HEK293 (cell line): ENCODE measurements at regions not wholly inside any gene's neighbourhood (a gene's known extent, or its start where the extent isn't known, plus 50 kb on each side); places are given as distances from the start of the nearest gene placed in this dataset.
A peak's percentile ranks its signal among the peaks of the same experiment; 100 is the strongest.

Experiments
- CTCF ChIA-PET: fragments of 350-600 bp; formaldehyde crosslinking; extraction: SDS; loops from one replicate; lab custom pipeline; 2021; ENCODE audit warnings: antibody characterized with exemption; lab: Yijun Ruan, JAX
- POLR2A ChIA-PET: fragments of 300-600 bp; formaldehyde crosslinking; extraction: SDS; loops from one replicate; lab custom pipeline; 2020; ENCODE audit warnings: antibody characterized with exemption, inconsistent platforms; lab: Yijun Ruan, JAX
- H3K27ac ChIP-seq: fragments of 200-500 bp; sonication (Bioruptor generic); 2 replicates; pipeline ENCODE4 v1.5.1; 2014; ENCODE audit warnings: low read depth, low read length, control low read depth, inconsistent platforms; ENCODE audit errors: extremely low read depth
- H3K36me3 ChIP-seq, 2 experiments: fragments of 200-500 bp in 1 of 2; sonication (Bioruptor generic) in 1 of 2; 1 replicate in 1 of 2; 2 replicates in 1 of 2; pipeline ENCODE4 v1.5.1; 2014 to 2017; ENCODE audit warnings: inconsistent platforms in 2 of 2, low read length in 2 of 2; ENCODE audit not compliant: control insufficient read depth in 2 of 2, insufficient read depth in 1 of 2
- H3K4me1 ChIP-seq: fragments of 200-500 bp; sonication (Bioruptor generic); 2 replicates; pipeline ENCODE4 v1.5.1; 2014; ENCODE audit warnings: mild to moderate bottlenecking, low read length, inconsistent platforms; ENCODE audit not compliant: control insufficient read depth, insufficient read depth
- H3K4me3 ChIP-seq: 2 replicates; pipeline ENCODE4 v1.5.1; 2011; ENCODE audit warnings: low read depth, mild to moderate bottlenecking, control low read depth, low read length, moderate library complexity
- H3K9me3 ChIP-seq: fragments of 200-500 bp; sonication (Bioruptor generic); 2 replicates; pipeline ENCODE4 v1.5.1; 2014; ENCODE audit warnings: low read depth, low read length, inconsistent platforms; ENCODE audit not compliant: control insufficient read depth, insufficient read depth
- BCL11A ChIP-seq: fragments of 450-650 bp; formaldehyde crosslinking; IDR thresholded peaks from 2 replicates; pipeline ENCODE4 v1.5.1; 2016; ENCODE audit warnings: low read depth, missing biosample characterization, missing genetic modification characterization
- BCL6B ChIP-seq: fragments of 450-650 bp; formaldehyde crosslinking; IDR thresholded peaks from 2 replicates; pipeline ENCODE4 v1.5.1; 2017; ENCODE audit warnings: missing biosample characterization, missing genetic modification characterization
- EGR2 ChIP-seq: fragments of 450-650 bp; formaldehyde crosslinking; IDR thresholded peaks from 2 replicates; pipeline ENCODE4 v1.5.1; 2016; ENCODE audit warnings: low read depth, missing biosample characterization, missing genetic modification characterization
- GLI4 ChIP-seq: fragments of 450-650 bp; formaldehyde crosslinking; IDR thresholded peaks from 2 replicates; pipeline ENCODE4 v1.5.1; 2016; ENCODE audit warnings: missing biosample characterization, missing genetic modification characterization
- SCRT2 ChIP-seq: fragments of 450-650 bp; formaldehyde crosslinking; IDR thresholded peaks from 2 replicates; pipeline ENCODE4 v1.5.1; 2016; ENCODE audit warnings: missing biosample characterization, missing genetic modification characterization
- SETDB1 ChIP-seq: IDR thresholded peaks from one replicate; pipeline ENCODE4 v1.6.1; 2017; ENCODE audit warnings: mild to moderate bottlenecking, low read length, moderate library complexity, mixed read lengths; ENCODE audit not compliant: insufficient read length
- TRIM28 ChIP-seq: IDR thresholded peaks from 2 replicates; pipeline ENCODE4 v1.6.1; 2011; ENCODE audit warnings: low read length, control low read depth, borderline replicate concordance
- WT1 ChIP-seq: fragments of 450-650 bp; formaldehyde crosslinking; IDR thresholded peaks from 2 replicates; pipeline ENCODE4 v1.5.1; 2016; ENCODE audit warnings: missing biosample characterization, missing genetic modification characterization
- ZBTB10 ChIP-seq: fragments of 450-650 bp; formaldehyde crosslinking; IDR thresholded peaks from 2 replicates; pipeline ENCODE4 v1.5.1; 2016; ENCODE audit warnings: missing biosample characterization, missing genetic modification characterization
- ZNF148 ChIP-seq: fragments of 450-650 bp; formaldehyde crosslinking; IDR thresholded peaks from 2 replicates; pipeline ENCODE4 v1.5.0; 2017; ENCODE audit warnings: missing biosample characterization, missing genetic modification characterization, borderline replicate concordance
- ZNF18 ChIP-seq: fragments of 450-650 bp; formaldehyde crosslinking; IDR thresholded peaks from 2 replicates; pipeline ENCODE4 v1.5.1; 2016; ENCODE audit warnings: missing biosample characterization, missing genetic modification characterization
- ZNF248 ChIP-seq: fragments of 450-650 bp; formaldehyde crosslinking; IDR thresholded peaks from 2 replicates; pipeline ENCODE4 v1.5.1; 2017; ENCODE audit warnings: missing biosample characterization, missing genetic modification characterization
- ZNF335 ChIP-seq: fragments of 450-650 bp; formaldehyde crosslinking; conservative IDR thresholded peaks from 2 replicates; pipeline ENCODE4 v1.5.1; 2016; ENCODE audit warnings: missing biosample characterization, missing genetic modification characterization
- ZNF341 ChIP-seq: fragments of 450-650 bp; formaldehyde crosslinking; IDR thresholded peaks from 2 replicates; pipeline ENCODE4; 2016; ENCODE audit warnings: low read depth, missing biosample characterization, missing genetic modification characterization
- ZNF354C ChIP-seq: fragments of 450-650 bp; formaldehyde crosslinking; IDR thresholded peaks from 2 replicates; pipeline ENCODE4 v1.5.1; 2016; ENCODE audit warnings: missing biosample characterization, missing genetic modification characterization, low read depth, borderline replicate concordance
- ZNF366 ChIP-seq: fragments of 450-650 bp; formaldehyde crosslinking; conservative IDR thresholded peaks from 2 replicates; pipeline ENCODE4 v1.5.1; 2016; ENCODE audit warnings: missing biosample characterization, missing genetic modification characterization
- ZNF449 ChIP-seq: fragments of 450-650 bp; formaldehyde crosslinking; IDR thresholded peaks from 2 replicates; pipeline ENCODE4 v1.5.1; 2017; ENCODE audit warnings: missing biosample characterization, mild to moderate bottlenecking, missing genetic modification characterization, moderate library complexity
- ZNF513 ChIP-seq: fragments of 450-650 bp; IDR thresholded peaks from 2 replicates; pipeline ENCODE4 v1.5.1; 2018; ENCODE audit warnings: missing biosample characterization, missing genetic modification characterization
- ZNF580 ChIP-seq: fragments of 450-650 bp; formaldehyde crosslinking; IDR thresholded peaks from 2 replicates; pipeline ENCODE4 v1.5.1; 2016; ENCODE audit warnings: missing biosample characterization, missing genetic modification characterization
- ZNF585B ChIP-seq: fragments of 450-650 bp; formaldehyde crosslinking; IDR thresholded peaks from 2 replicates; pipeline ENCODE4 v1.5.1; 2016; ENCODE audit warnings: missing biosample characterization, missing genetic modification characterization
- ZNF629 ChIP-seq: fragments of 450-650 bp; formaldehyde crosslinking; IDR thresholded peaks from 2 replicates; pipeline ENCODE4 v1.5.1; 2017; ENCODE audit warnings: missing biosample characterization, missing genetic modification characterization
- ZNF792 ChIP-seq: fragments of 450-650 bp; formaldehyde crosslinking; IDR thresholded peaks from 2 replicates; pipeline ENCODE4 v1.5.1; 2016; ENCODE audit warnings: missing biosample characterization, missing genetic modification characterization

- H3K27ac ChIP-seq: no peak overlapping the region
- POLR2A ChIA-PET: interaction anchor here (0.7 kb wide), 1 partner anchor 33 kb away, joined by 3 read pairs; no protein-coding TSS in a partner anchor
- no peak for TF ChIP-seq WT1 (tag by site-specific recombination)
- no peak for TF ChIP-seq ZNF629 (tag by site-specific recombination)
- no peak for TF ChIP-seq ZNF354C (tag by site-specific recombination)
- TF ChIP-seq GLI4 (tag by site-specific recombination): no peak
- TF ChIP-seq ZNF449: no peak
- TF ChIP-seq ZNF148: no peak
- no peak for TF ChIP-seq ZNF18 (tag by site-specific recombination)
- H3K4me1 ChIP-seq: no peaks in the 10 kb centered on the region
- H3K36me3 ChIP-seq: no peaks in the 10 kb centered on the region
- H3K9me3 ChIP-seq: no peaks in the 10 kb centered on the region
- CTCF ChIA-PET: interaction anchor here (1.2 kb wide), 1 partner anchor 17 kb away, joined by 4 read pairs; no protein-coding TSS in a partner anchor
- H3K4me3 ChIP-seq: no peak overlapping the region
These were observed 93.3 kb upstream of the MAP1B start for GRCh38 chr5:72013766-72014624.

- Histone ChIP-seq H3K27ac (no peak overlapping the region), H3K36me3 (no peaks in the 10 kb centered on the region), H3K4me1 (no peaks in the 10 kb centered on the region), H3K4me3 (no peak overlapping the region), H3K9me3 (no peaks in the 10 kb centered on the region)
- ChIA-PET CTCF (interaction anchor here (0.6 to 0.7 kb wide), 2 partner anchors 134 to 155 kb away, joined by 3 read pairs; no protein-coding TSS in a partner anchor), POLR2A (no interaction called here)
- TF ChIP-seq ZNF335 (peak; percentile 47; the same call in 1 of the 2 replicates), ZNF513 (tag by site-specific recombination) (peak; percentile 19; the same call in 1 of the 2 replicates), ZNF341 (tag by site-specific recombination) (0 out of 2 replicates have a peak, but pooled peaks have one; percentile 20), BCL11A (tag by site-specific recombination) (no peak), ZBTB10 (tag by site-specific recombination) (no peak), BCL6B (no peak), SETDB1 (peak; percentile 75), EGR2 (tag by site-specific recombination) (peak; percentile 42; the same call in 1 of the 2 replicates), ZNF366 (no peak), ZNF580 (no peak), ZNF585B (tag by site-specific recombination) (no peak), TRIM28 (no peak), SCRT2 (tag by site-specific recombination) (no peak), ZNF792 (tag by site-specific recombination) (no peak), ZNF248 (tag by site-specific recombination) (no peak)
These were observed 92.1 kb upstream of the MAP1B start for GRCh38 chr5:72015103-72015548.
